ENCODE measurements at regions not wholly inside any gene's neighbourhood (a gene's known extent, or its start where the extent isn't known, plus 50 kb on each side); places are given as distances from the start of the nearest gene placed in this dataset.

GRCh38 chr1:187445066-187445465 lies 616.3 kb downstream of the PLA2G4A start:
- no peak for ATAC-seq
- H3K9me3 ChIP-seq: no peaks in the 10 kb centered on the region
- 67% methylated on average over 2 of the region's 2 CpGs for WGBS (ENCODE audit: missing lambda C conversion rate)
- TF ChIP-seq ZFP36 (IDR thresholded peaks at IDR 0.05; ENCODE audit: borderline replicate concordance, partially characterized antibody) (no peak), ATOH8 (CRISPR knock-in tag; IDR thresholded peaks at IDR 0.05; ENCODE audit: low read depth) (no peak), E2F6 (IDR thresholded peaks at IDR 0.05; ENCODE audit: borderline replicate concordance, low read depth) (no peak), ELK1 (IDR thresholded peaks at IDR 0.05; ENCODE audit: low read depth, low read length) (no peak), HMGXB4 (CRISPR knock-in tag; IDR thresholded peaks at IDR 0.05; ENCODE audit: borderline replicate concordance) (no peak), CBX2 (IDR thresholded peaks at IDR 0.05; ENCODE audit: borderline replicate concordance, low read depth) (no peak), RNF2 (IDR thresholded peaks at IDR 0.05; ENCODE audit: borderline replicate concordance, low read depth) (no peak), TP53 (CRISPR knock-in tag; IDR thresholded peaks at IDR 0.05) (no peak), MAX (IDR thresholded peaks at IDR 0.05) (no peak), PHF8 (IDR thresholded peaks at IDR 0.05; ENCODE audit: borderline replicate concordance, low read depth) (no peak), EHMT2 (IDR thresholded peaks at IDR 0.05; ENCODE audit: low read depth) (no peak), NPAS2 (CRISPR knock-in tag; IDR thresholded peaks at IDR 0.05; ENCODE audit: borderline replicate concordance) (no peak), CEBPB (IDR thresholded peaks at IDR 0.05) (no peak), TFCP2L1 (CRISPR knock-in tag; IDR thresholded peaks at IDR 0.05) (no peak), NR3C1 (IDR thresholded peaks at IDR 0.05) (no peak), JUN (IDR thresholded peaks at IDR 0.05) (no peak)
- no peak for FAIRE-seq
- H3K4me1 ChIP-seq: no peaks in the 10 kb centered on the region
- POLR2A ChIA-PET: no interaction called here
- no peak overlapping the region for H3K4me3 ChIP-seq
- H3K27ac ChIP-seq: no peak overlapping the region
- no peak for DNase-seq (ENCODE audit: low read depth in 1 of 2, low spot score in 1 of 2)
- CTCF ChIA-PET: no interaction called here
- no peak overlapping the region for H3K4me2 ChIP-seq

GRCh38 chr1:187451238-187451637 lies 622.5 kb downstream of the PLA2G4A start:
- 56% methylated on average over 5 of the region's 5 CpGs for WGBS (ENCODE audit: missing lambda C conversion rate)
- no peak for FAIRE-seq

More at GRCh38 chr1:187451238-187451637, 622.5 kb downstream of the PLA2G4A start:
- no peak overlapping the region for H3K27ac ChIP-seq
- TF ChIP-seq KDM1A (IDR thresholded peaks at IDR 0.05; ENCODE audit: low read depth): no peak
- no peak for TF ChIP-seq PHF8 (IDR thresholded peaks at IDR 0.05; ENCODE audit: borderline replicate concordance, low read depth)
- TF ChIP-seq ZNF302 (CRISPR knock-in tag; IDR thresholded peaks at IDR 0.05): no peak
- TF ChIP-seq CBX8 (IDR thresholded peaks at IDR 0.05): no peak
- TF ChIP-seq FOSB (CRISPR knock-in tag; IDR thresholded peaks at IDR 0.05): no peak
- no peak for TF ChIP-seq POLR2AphosphoS2 (conservative IDR thresholded peaks at IDR 0.05; ENCODE audit: low read length)
- TF ChIP-seq HEYL (CRISPR knock-in tag; IDR thresholded peaks at IDR 0.05): no peak
- TF ChIP-seq ZFP36 (IDR thresholded peaks at IDR 0.05; ENCODE audit: borderline replicate concordance, partially characterized antibody): no peak
- TF ChIP-seq E2F6 (IDR thresholded peaks at IDR 0.05; ENCODE audit: borderline replicate concordance, low read depth): no peak
- no peak for TF ChIP-seq ZC3H11A (IDR thresholded peaks at IDR 0.05)
- TF ChIP-seq RFX5 (IDR thresholded peaks at IDR 0.05): no peak
- no peak for TF ChIP-seq SREBF2 (IDR thresholded peaks at IDR 0.05)
- no peak for TF ChIP-seq CBX2 (IDR thresholded peaks at IDR 0.05; ENCODE audit: borderline replicate concordance, low read depth)
- no peak for TF ChIP-seq NFE2L2 (conservative IDR thresholded peaks at IDR 0.05; ENCODE audit: low read length)
- TF ChIP-seq ELK1 (IDR thresholded peaks at IDR 0.05; ENCODE audit: low read depth, low read length): no peak
- no peak for TF ChIP-seq NR3C1 (IDR thresholded peaks at IDR 0.05)
- TF ChIP-seq GATA3 (IDR thresholded peaks at IDR 0.05; ENCODE audit: borderline replicate concordance): no peak
- TF ChIP-seq ATOH8 (CRISPR knock-in tag; IDR thresholded peaks at IDR 0.05; ENCODE audit: low read depth): no peak
- no peak for TF ChIP-seq MAFK (IDR thresholded peaks at IDR 0.05; ENCODE audit: partially characterized antibody)
- H3K4me1 ChIP-seq: no peaks in the 10 kb centered on the region
- DNase-seq (ENCODE audit: low read depth in 1 of 2, low spot score in 1 of 2): no peak
- ATAC-seq: no peak
- H3K4me3 ChIP-seq: no peak overlapping the region
- CTCF ChIA-PET: no interaction called here
- no peaks in the 10 kb centered on the region for H3K9me3 ChIP-seq
- POLR2A ChIA-PET: no interaction called here
- no peak overlapping the region for H3K4me2 ChIP-seq

All from A549 (cell line).